Nephron progenitor cell (in vitro differentiated cells): ENCODE measurements at regions not wholly inside any gene's neighbourhood (a gene's known extent, or its start where the extent isn't known, plus 50 kb on each side); places are given as distances from the start of the nearest gene placed in this dataset.

Experiments used
- DNase-seq: peaks from one replicate; pipeline ENCODE4 v3.0.0; 2021
- H3K27ac Mint-ChIP-seq: 2 replicates; pipeline ENCODE4 v1.8.0; 2021; ENCODE audit warnings: mild to moderate bottlenecking, moderate library complexity, mixed read lengths
- H3K27me3 Mint-ChIP-seq: 2 replicates; pipeline ENCODE4 v1.8.0; 2021; ENCODE audit warnings: mild to moderate bottlenecking, low read depth, mixed read lengths; ENCODE audit not compliant: poor library complexity
- H3K36me3 Mint-ChIP-seq: 2 replicates; pipeline ENCODE4 v1.8.0; 2021; ENCODE audit warnings: low read depth, mixed read lengths
- H3K4me1 Mint-ChIP-seq: 2 replicates; pipeline ENCODE4 v1.8.0; 2021; ENCODE audit warnings: mixed read lengths
- H3K4me3 Mint-ChIP-seq: 2 replicates; pipeline ENCODE4 v1.8.0; 2021; ENCODE audit warnings: mild to moderate bottlenecking, moderate library complexity, mixed read lengths
- H3K9me3 Mint-ChIP-seq: 2 replicates; pipeline ENCODE4 v1.8.0; 2021; ENCODE audit warnings: mild to moderate bottlenecking, moderate library complexity, mixed read lengths
- CTCF ChIP-seq: fragments of 200-600 bp; sonication (generic); IDR thresholded peaks from 2 replicates; pipeline ENCODE4 v1.5.0; 2021; ENCODE audit warnings: antibody characterized with exemption

- H3K27me3 Mint-ChIP-seq = no peaks in the 10 kb centered on the region
- H3K4me1 Mint-ChIP-seq = peaks cover 29% of the 10 kb centered on the region
- no peak for TF ChIP-seq CTCF
- no peaks in the 10 kb centered on the region for H3K9me3 Mint-ChIP-seq
- peaks cover 5% of the 10 kb centered on the region for H3K36me3 Mint-ChIP-seq
- no peak for DNase-seq
- no peak overlapping the region for H3K27ac Mint-ChIP-seq
- H3K4me3 Mint-ChIP-seq = no peak overlapping the region
Measured at GRCh38 chr2:186065491-186065890, 326.9 kb downstream of the FSIP2 start.

GRCh38 chr2:186068139-186068801 is 329.7 kb downstream of the FSIP2 start:
- H3K36me3 Mint-ChIP-seq = peaks cover 5% of the 10 kb centered on the region
- H3K4me1 Mint-ChIP-seq = peaks cover 25% of the 10 kb centered on the region
- no peak overlapping the region for H3K4me3 Mint-ChIP-seq
- no peaks in the 10 kb centered on the region for H3K9me3 Mint-ChIP-seq
- H3K27me3 Mint-ChIP-seq = no peaks in the 10 kb centered on the region
- H3K27ac Mint-ChIP-seq = peak overlapping the region; percentile 90
- no peak for DNase-seq
- no peak for TF ChIP-seq CTCF

GRCh38 chr2:186069676-186070075 is 331.1 kb downstream of the FSIP2 start:
- no peak for DNase-seq
- H3K9me3 Mint-ChIP-seq = no peaks in the 10 kb centered on the region
- H3K36me3 Mint-ChIP-seq = peaks cover 5% of the 10 kb centered on the region
- TF ChIP-seq CTCF = no peak
- no peak overlapping the region for H3K4me3 Mint-ChIP-seq
- peaks cover 25% of the 10 kb centered on the region for H3K4me1 Mint-ChIP-seq
- H3K27me3 Mint-ChIP-seq = no peaks in the 10 kb centered on the region
- H3K27ac Mint-ChIP-seq = peak overlapping the region; percentile 61

- no peak overlapping the region for H3K4me3 Mint-ChIP-seq
- H3K27me3 Mint-ChIP-seq = no peaks in the 10 kb centered on the region
- no peaks in the 10 kb centered on the region for H3K36me3 Mint-ChIP-seq
- no peaks in the 10 kb centered on the region for H3K4me1 Mint-ChIP-seq
- TF ChIP-seq CTCF = no peak
- DNase-seq = no peak
- H3K9me3 Mint-ChIP-seq = peaks cover 12% of the 10 kb centered on the region
- H3K27ac Mint-ChIP-seq = no peak overlapping the region
Measured at GRCh38 chr2:186085226-186085625, 346.6 kb downstream of the FSIP2 start.

GRCh38 chr2:186093174-186093573 is 354.6 kb downstream of the FSIP2 start:
- Mint-ChIP-seq H3K27ac (no peak overlapping the region), H3K36me3 (no peaks in the 10 kb centered on the region), H3K9me3 (peaks cover 3% of the 10 kb centered on the region), H3K4me1 (no peaks in the 10 kb centered on the region), H3K4me3 (no peak overlapping the region), H3K27me3 (no peaks in the 10 kb centered on the region)
- TF ChIP-seq CTCF = no peak
- no peak for DNase-seq

DNA sequence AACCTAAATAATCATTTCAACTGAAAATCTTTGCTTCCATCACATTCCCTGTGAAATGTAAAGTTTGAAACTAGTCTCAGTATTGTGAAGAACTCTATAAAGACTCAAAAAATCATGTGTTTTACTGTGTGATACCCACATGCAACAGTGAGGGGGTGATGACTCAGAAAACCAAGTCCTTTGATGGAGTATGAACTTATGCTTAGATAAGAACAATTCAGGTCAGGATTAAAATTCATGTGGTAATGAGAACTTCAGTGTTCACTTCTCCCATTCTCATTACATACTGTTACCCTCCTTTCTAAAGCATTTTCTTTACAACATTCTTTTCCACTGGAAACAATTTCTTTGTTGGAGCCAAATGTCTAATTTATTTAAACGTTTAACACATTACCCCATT is 360.2 kb downstream of the FSIP2 start:
- no peak overlapping the region for H3K27ac Mint-ChIP-seq
- H3K9me3 Mint-ChIP-seq = no peaks in the 10 kb centered on the region

More for the DNA sequence above, 360.2 kb downstream of the FSIP2 start:
- TF ChIP-seq CTCF = no peak
- H3K27me3 Mint-ChIP-seq = no peaks in the 10 kb centered on the region
- H3K36me3 Mint-ChIP-seq = no peaks in the 10 kb centered on the region
- DNase-seq = no peak
- no peak overlapping the region for H3K4me3 Mint-ChIP-seq
- no peaks in the 10 kb centered on the region for H3K4me1 Mint-ChIP-seq
